GM21619 (cell line): ENCODE measurements at regions not wholly inside any gene's neighbourhood (a gene's known extent, or its start where the extent isn't known, plus 50 kb on each side); places are given as distances from the start of the nearest gene placed in this dataset.
"Not testable (repeated sequence)": the region's sequence is repeated elsewhere in the genome, so short reads cannot be mapped to it uniquely, and the experiment has no call there.

Experiments
- ATAC-seq: cut with Tn5 transposase; IDR thresholded peaks from one replicate; pipeline ENCODE4 v1.9.1; 2021; ENCODE audit not compliant: unreplicated experiment

DNA sequence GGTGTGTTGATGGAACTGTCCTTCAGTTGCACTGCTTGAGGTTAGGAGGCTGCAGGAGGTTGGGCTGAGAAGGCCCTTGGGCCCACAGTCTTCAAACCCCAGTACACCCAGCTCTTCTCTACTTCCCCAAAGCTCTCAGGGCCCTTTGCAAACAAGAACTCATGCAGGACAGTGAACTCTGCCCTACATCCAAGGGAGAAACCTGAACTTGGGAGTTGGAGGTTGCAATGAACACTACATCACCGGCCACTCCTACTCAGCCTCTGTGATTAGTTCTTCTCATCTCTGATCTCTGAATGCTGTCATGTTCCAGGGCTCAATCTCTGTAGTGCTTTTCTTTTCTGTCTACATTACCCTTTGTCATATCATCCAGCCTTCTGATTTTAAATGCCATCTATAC, 148.5 kb upstream of the PDE7B start:
- no peak for ATAC-seq

GRCh38 chr6:135703621-135704020, 147.9 kb upstream of the PDE7B start:
- ATAC-seq, result peak; percentile 96

- no peak for ATAC-seq
These were observed 144.1 kb upstream of the PDE7B start for GRCh38 chr6:135707426-135707825.

GRCh38 chr6:135710042-135710441, 141.5 kb upstream of the PDE7B start:
- no peak for ATAC-seq

GRCh38 chr6:135722190-135722589, 129.3 kb upstream of the PDE7B start:
- no peak for ATAC-seq

DNA sequence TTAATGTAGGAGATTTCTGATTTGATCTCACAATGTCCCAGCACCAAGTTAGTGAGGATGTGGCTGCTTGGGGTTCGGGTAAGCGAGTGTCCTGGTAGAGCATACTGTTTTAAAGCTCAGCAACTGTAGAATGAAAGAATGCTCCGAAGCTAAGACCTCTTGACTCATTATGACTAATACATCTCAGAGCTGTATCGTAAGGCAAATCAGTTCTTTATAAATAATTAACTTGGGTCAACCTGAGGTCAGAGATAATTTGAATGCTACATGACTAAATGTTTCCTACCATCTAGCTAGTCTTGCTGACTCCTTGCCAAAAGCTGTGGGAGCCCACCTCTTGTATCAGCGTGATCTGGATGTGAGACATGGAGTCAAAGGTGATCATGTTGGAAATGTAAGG, 128.8 kb upstream of the PDE7B start:
- peak; percentile 89 for ATAC-seq

DNA sequence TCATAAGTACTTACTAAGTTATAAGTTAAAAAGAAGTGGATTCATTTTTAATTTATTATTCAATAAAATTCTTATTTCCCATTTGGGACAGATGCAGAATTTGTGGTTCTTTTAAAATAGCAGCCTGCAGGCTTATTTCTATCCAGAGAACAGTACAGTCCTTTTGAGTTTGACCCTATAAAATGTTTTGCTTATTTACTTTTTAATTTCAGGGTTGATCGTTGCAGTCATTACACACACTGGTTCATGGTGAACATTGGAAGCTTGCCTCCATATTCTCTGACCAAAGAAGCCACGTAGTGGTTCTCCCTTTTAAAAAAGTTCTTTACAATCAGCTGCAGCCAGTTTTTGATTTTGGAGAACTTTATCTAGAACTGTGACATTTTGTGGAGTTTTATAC, 122.9 kb upstream of the PDE7B start:
- ATAC-seq, result no peak

GRCh38 chr6:135731116-135731515, 120.4 kb upstream of the PDE7B start:
- ATAC-seq, result no peak

- ATAC-seq, result not testable (repeated sequence)
These were observed 115.2 kb upstream of the PDE7B start for GRCh38 chr6:135736351-135736750.

GRCh38 chr6:135738636-135739035, 112.9 kb upstream of the PDE7B start:
- ATAC-seq, result no peak

DNA sequence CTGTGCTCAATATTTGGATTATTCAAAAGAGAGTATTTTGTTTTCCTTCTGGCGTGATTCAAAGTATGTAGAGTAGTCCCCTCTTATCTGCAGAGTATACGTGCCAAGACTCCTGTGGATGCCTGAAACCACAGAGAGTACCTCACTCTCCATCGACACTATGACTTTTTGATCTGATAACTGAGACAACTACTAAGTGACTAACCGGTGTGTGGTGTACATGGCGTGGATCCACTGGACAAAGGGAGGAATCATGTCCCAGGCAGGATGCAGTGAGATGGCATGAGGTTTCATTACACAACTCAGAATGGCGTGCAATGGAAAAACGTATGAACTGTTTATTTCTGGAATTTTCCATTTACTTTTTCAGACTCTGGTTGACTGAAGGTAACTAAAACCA, 112.2 kb upstream of the PDE7B start:
- ATAC-seq, result no peak

- ATAC-seq, result no peak
These were observed 110.9 kb upstream of the PDE7B start for GRCh38 chr6:135740580-135740979.

DNA sequence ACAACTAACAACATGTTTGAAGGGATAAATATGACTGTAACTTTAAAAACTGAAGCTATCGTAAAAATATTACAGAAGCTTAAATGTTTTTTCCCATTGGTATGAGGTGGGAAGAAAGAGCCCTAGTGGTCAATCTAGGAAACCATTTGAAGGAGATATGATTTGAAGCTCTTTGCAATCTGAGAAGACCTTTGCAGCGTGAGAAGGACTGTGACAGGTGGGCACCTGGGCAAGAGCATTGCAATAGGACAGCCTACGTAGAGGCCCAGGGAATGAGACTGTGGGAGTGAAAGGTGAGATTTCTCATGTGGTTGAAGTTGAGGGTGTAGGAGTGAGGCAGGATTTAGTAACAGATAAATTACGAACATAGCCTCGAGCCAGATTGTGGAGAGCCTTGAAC, 108.0 kb upstream of the PDE7B start:
- ATAC-seq, result no peak

DNA sequence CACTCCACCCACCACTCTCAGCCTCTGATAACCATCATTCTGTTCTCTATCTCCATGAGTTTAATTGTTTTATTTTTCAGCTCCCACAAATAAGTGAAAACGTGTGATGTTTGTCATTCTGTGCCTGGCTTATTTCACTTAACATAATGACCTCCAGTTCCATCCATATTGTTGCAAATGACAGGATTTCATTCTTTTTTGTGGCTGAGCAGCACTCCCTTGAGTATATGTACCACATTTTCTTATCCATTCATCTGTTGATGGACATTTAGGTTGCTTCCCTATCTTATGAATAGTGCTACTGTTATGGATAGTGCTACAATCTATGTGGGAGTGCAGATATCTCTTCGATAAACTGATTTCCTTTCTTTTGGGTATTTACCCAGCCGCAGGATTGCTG, 103.3 kb upstream of the PDE7B start:
- no peak for ATAC-seq

DNA sequence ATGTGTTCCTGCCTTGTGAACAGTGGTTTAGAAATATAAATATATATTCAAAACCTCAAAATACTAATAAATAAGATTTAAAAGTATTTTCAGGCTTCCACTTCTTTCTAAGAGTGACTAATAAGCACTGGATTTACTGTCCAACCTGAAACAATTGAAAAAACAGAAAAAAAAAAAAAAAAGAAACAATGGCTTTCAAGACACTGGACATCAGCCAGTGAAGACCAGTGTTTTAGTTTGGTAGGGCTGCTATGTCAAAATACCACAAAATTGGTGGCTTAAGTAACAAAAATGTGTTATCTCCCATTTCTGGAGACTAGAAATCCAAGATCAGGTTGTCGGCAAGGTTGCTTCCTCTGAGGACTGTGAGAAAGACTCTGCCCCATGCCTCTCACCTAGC, 101.4 kb upstream of the PDE7B start:
- no peak for ATAC-seq

- no peak for ATAC-seq
These were observed 98.3 kb upstream of the PDE7B start for GRCh38 chr6:135753196-135753595.

DNA sequence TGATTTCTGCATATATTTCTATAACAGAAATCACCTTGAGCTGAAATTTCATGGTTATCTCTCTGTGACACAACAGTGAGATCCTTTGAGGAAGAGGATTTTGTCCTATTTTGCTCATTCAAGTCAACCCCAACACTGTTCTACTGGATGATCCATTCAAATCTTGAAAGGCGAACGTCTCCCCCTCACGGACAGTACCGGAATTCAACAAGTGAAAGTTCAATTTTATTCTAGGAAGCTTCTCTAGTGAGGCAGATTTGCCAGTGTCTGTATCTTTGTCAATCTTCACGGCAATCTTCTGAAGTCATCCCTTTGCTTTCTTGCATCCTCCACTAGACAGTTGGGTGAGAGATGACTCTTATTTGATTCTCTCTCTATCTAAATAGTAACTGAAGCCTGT, 91.7 kb upstream of the PDE7B start:
- ATAC-seq, result no peak

DNA sequence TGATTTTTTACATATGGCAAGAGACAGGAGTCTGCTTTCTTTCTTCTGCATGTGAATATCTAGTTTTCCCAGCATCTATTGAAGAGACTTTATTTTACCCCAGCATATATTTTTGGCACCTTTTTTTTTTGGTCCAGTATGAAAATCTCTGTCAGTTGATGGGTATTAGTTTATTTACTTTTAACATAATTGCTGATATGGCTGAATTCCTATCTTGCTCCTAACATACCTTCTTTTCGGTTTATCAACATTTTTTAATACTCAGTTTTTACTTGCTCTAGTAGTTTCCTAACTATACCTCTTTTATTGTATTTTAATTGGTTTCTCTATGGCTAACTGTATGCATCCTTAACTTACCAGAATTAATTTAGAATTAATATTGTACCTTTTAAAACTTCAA, 77.5 kb upstream of the PDE7B start:
- ATAC-seq, result no peak

DNA sequence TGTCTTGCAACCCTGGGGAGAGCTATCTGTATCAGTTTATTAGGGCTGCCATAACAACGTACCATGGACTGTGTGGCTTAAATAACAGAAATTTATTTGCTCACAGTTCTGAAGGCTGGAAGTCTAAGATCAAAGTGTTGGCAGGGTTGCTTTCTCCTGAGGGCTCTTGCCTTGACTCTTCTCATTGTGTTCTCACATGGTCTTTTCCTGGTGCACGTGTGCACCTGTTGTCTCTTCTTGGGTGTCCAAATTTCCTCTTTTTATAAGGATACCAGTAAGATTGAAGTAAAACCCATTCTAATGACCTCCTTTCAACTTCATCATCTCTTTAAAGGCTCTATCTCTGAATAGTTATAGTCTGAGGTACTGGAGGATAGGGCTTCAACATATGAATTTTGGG, 72.3 kb upstream of the PDE7B start:
- no peak for ATAC-seq

DNA sequence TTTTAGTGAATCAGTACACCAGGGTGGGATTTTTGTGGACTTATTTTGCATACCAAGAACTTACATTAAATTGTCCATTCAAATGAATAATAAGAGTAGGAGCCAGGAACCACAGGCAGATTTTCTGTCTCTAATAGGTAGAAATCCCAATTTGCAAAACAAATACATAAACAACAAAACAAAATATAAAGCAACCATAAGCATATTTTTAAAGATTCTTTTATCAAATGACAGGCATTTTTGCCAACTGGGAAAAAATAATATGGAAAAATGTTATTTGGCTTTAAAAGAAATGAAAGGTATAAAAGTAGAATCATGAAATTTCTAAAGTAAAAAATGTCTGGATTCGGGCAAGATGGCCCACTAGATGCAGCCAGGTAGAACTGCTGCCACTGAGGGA, 71.2 kb upstream of the PDE7B start:
- ATAC-seq, result no peak

- ATAC-seq, result no peak
These were observed 69.0 kb upstream of the PDE7B start for GRCh38 chr6:135782546-135782945.

GRCh38 chr6:135784507-135784906, 67.0 kb upstream of the PDE7B start:
- no peak for ATAC-seq

DNA sequence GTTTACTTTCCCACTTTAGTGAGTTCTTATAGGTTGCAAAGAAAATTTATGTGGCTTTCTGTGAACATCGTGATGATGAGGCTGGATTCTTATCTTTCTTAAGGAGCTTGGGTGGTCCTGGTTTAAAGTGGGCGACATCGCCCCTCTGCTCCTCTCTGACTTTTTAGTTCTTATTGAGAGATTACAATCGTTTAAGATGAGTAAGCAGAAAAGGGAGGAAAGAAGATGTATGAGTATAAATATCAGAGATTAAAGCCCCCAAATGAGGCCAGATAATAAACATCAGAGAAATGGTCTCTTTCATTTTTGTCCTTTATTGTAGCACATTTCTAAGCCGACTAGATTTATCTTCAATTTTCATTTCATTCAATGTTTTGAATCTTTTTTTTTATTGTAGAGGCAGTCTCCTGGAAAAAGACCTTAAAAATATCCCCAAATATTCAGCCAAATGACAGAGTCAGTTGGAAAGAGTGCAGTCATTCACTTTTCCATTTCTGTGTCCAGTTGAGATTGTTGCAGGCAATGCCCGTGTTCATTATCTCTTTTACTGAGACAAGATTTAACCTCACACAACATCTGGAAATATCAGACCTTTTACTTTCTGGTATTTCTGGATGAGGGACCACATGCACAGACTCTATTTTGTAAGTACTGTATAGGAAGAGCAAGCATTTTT, 62.0 kb upstream of the PDE7B start:
- no peak for ATAC-seq

DNA sequence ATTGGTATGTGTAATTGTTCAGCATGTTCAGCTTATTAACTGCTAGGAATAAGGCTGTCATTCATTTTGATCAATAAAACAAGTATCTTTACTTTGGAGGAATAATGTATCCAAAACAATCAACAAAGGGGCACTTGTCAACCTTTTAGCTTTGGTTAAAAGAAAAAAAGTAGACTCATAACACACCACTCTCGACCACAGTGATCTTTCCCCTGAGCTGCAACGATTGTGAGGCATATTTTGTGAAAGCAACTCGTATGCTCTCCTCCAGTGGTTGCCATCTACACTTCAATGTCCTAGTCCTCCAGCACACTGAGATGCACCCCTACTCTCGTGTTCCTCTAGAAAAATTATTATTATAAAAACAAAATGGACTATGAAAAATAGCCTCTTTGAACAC, 60.1 kb upstream of the PDE7B start:
- ATAC-seq, result no peak
